Large intestine (tissue), 3 donors: ENCODE measurements at regions not wholly inside any gene's neighbourhood (a gene's known extent, or its start where the extent isn't known, plus 50 kb on each side); places are given as distances from the start of the nearest gene placed in this dataset.
"Not testable (repeated sequence)": the region's sequence is repeated elsewhere in the genome, so short reads cannot be mapped to it uniquely, and the experiment has no call there.

Experiments
- DNase-seq, 2 donors: peaks; one replicate each; pipeline versions ENCODE4 v3.0.0 to v3.0.0-alpha.2; 2013
- H3K27ac ChIP-seq: one replicate; pipeline ENCODE4 v1.5.1; 2013; ENCODE audit warnings: low read length
- H3K27me3 ChIP-seq: 2 replicates; pipeline ENCODE4 v1.6.1; 2013; ENCODE audit warnings: low read length; ENCODE audit not compliant: control insufficient read depth, insufficient read depth
- H3K36me3 ChIP-seq: 2 replicates; pipeline ENCODE4 v1.6.1; 2013; ENCODE audit warnings: low read length; ENCODE audit not compliant: control insufficient read depth, insufficient read depth
- H3K4me1 ChIP-seq: one replicate; pipeline ENCODE4 v1.6.1; 2013; ENCODE audit warnings: low read length; ENCODE audit not compliant: control insufficient read depth, insufficient read depth
- H3K4me3 ChIP-seq: one replicate; pipeline ENCODE4 v1.5.1; 2013; ENCODE audit warnings: low read length
- H3K9me3 ChIP-seq: one replicate; pipeline ENCODE4 v1.6.1; 2013; ENCODE audit warnings: mild to moderate bottlenecking, low read depth, low read length, moderate library complexity; ENCODE audit not compliant: control insufficient read depth
- WGBS: methylation state at CpG from one replicate; pipeline ENCODE4 v1.1.5; 2013; ENCODE audit warnings: low lambda C conversion rate; ENCODE audit not compliant: insufficient coverage; 5-methylcytosine and 5-hydroxymethylcytosine counted together

- not testable (repeated sequence) for H3K27ac ChIP-seq, DNase-seq, H3K36me3 ChIP-seq, H3K27me3 ChIP-seq, H3K4me1 ChIP-seq, H3K4me3 ChIP-seq, H3K9me3 ChIP-seq
- WGBS, result no CpG with 5 or more reads among the region's 4 CpGs
Measured at GRCh38 chrY:7320171-7320570, 408.6 kb upstream of the AMELY start.

- Histone ChIP-seq H3K9me3 (no peaks in the 10 kb centered on the region), H3K4me3 (no peak overlapping the region), H3K27ac (no peak overlapping the region), H3K4me1 (no peaks in the 10 kb centered on the region), H3K36me3 (no peaks in the 10 kb centered on the region), H3K27me3 (no peaks in the 10 kb centered on the region)
- no CpG with 5 or more reads among the region's 5 CpGs for WGBS
- no peak for DNase-seq
Measured at GRCh38 chrY:7318122-7318521, 406.6 kb upstream of the AMELY start.

- no peaks in the 10 kb centered on the region for H3K36me3 ChIP-seq
- no peak overlapping the region for H3K27ac ChIP-seq
- no peaks in the 10 kb centered on the region for H3K9me3 ChIP-seq
- no peak for DNase-seq
- H3K4me1 ChIP-seq, result no peaks in the 10 kb centered on the region
- WGBS, result no CpG with 5 or more reads among the region's 3 CpGs
- H3K27me3 ChIP-seq, result no peaks in the 10 kb centered on the region
- H3K4me3 ChIP-seq, result no peak overlapping the region
Measured at GRCh38 chrY:7317571-7317970, 406.0 kb upstream of the AMELY start.

- no peak overlapping the region for H3K27ac ChIP-seq
- H3K9me3 ChIP-seq, result no peaks in the 10 kb centered on the region
- no peaks in the 10 kb centered on the region for H3K36me3 ChIP-seq
- no peaks in the 10 kb centered on the region for H3K27me3 ChIP-seq
- no peak for DNase-seq
- no CpG with 5 or more reads among the region's 6 CpGs for WGBS
- no peak overlapping the region for H3K4me3 ChIP-seq
- no peaks in the 10 kb centered on the region for H3K4me1 ChIP-seq
Measured at GRCh38 chrY:7310482-7311269, 399.1 kb upstream of the AMELY start.

- Histone ChIP-seq H3K4me1 (no peaks in the 10 kb centered on the region), H3K27me3 (no peaks in the 10 kb centered on the region), H3K27ac (no peak overlapping the region), H3K36me3 (peaks cover 6% of the 10 kb centered on the region), H3K4me3 (no peak overlapping the region), H3K9me3 (no peaks in the 10 kb centered on the region)
- no peak for DNase-seq
- no CpG with 5 or more reads among the region's 5 CpGs for WGBS
Measured at GRCh38 chrY:7308816-7309215, 397.3 kb upstream of the AMELY start.

GRCh38 chrY:7302306-7302705, 390.8 kb upstream of the AMELY start:
- no peak overlapping the region for H3K27ac ChIP-seq
- no CpG with 5 or more reads among the region's 3 CpGs for WGBS
- H3K4me3 ChIP-seq, result no peak overlapping the region
- peaks cover 6% of the 10 kb centered on the region for H3K36me3 ChIP-seq
- H3K4me1 ChIP-seq, result no peaks in the 10 kb centered on the region
- H3K9me3 ChIP-seq, result no peaks in the 10 kb centered on the region
- no peaks in the 10 kb centered on the region for H3K27me3 ChIP-seq
- DNase-seq, result no peak

- H3K9me3 ChIP-seq, result no peaks in the 10 kb centered on the region
- H3K36me3 ChIP-seq, result peaks cover 2% of the 10 kb centered on the region
- no peak overlapping the region for H3K4me3 ChIP-seq
- no peaks in the 10 kb centered on the region for H3K27me3 ChIP-seq
- H3K4me1 ChIP-seq, result no peaks in the 10 kb centered on the region
- no peak for DNase-seq
- no CpG with 5 or more reads among the region's 3 CpGs for WGBS
- H3K27ac ChIP-seq, result no peak overlapping the region
Measured at GRCh38 chrY:7299960-7300359, 388.4 kb upstream of the AMELY start.

GRCh38 chrY:7292113-7292512, 380.6 kb upstream of the AMELY start:
- no peak overlapping the region for H3K4me3 ChIP-seq
- no peaks in the 10 kb centered on the region for H3K4me1 ChIP-seq
- H3K9me3 ChIP-seq, result no peaks in the 10 kb centered on the region
- no peak for DNase-seq
- H3K27ac ChIP-seq, result no peak overlapping the region
- H3K27me3 ChIP-seq, result no peaks in the 10 kb centered on the region
- no peaks in the 10 kb centered on the region for H3K36me3 ChIP-seq
- WGBS, result no CpG with 5 or more reads among the region's 1 CpG

GRCh38 chrY:7289889-7290833, 378.6 kb upstream of the AMELY start:
- Histone ChIP-seq H3K36me3 (no peaks in the 10 kb centered on the region), H3K9me3 (no peaks in the 10 kb centered on the region), H3K27ac (no peak overlapping the region), H3K4me3 (no peak overlapping the region), H3K27me3 (no peaks in the 10 kb centered on the region), H3K4me1 (no peaks in the 10 kb centered on the region)
- no peak for DNase-seq
- WGBS, result no CpG with 5 or more reads among the region's 10 CpGs

- no peaks in the 10 kb centered on the region for H3K9me3 ChIP-seq
- H3K4me3 ChIP-seq, result no peak overlapping the region
- DNase-seq, result no peak
- H3K27ac ChIP-seq, result no peak overlapping the region
- H3K27me3 ChIP-seq, result no peaks in the 10 kb centered on the region
- WGBS, result no CpG with 5 or more reads among the region's 5 CpGs
- no peaks in the 10 kb centered on the region for H3K36me3 ChIP-seq
- no peaks in the 10 kb centered on the region for H3K4me1 ChIP-seq
Measured at GRCh38 chrY:7288611-7289010, 377.1 kb upstream of the AMELY start.
